D721Med (cell line): ENCODE measurements at regions not wholly inside any gene's neighbourhood (a gene's known extent, or its start where the extent isn't known, plus 50 kb on each side); places are given as distances from the start of the nearest gene placed in this dataset.

ENCODE experiments used
- DNase-seq: peaks from one replicate; pipeline ENCODE4 v3.0.0; 2011; ENCODE audit warnings: low spot score; ENCODE audit not compliant: insufficient read length
- FAIRE-seq: peaks from 2 replicates; lab custom pipeline; 2011; peaks lifted over from hg19 to GRCh38; lab: Jason Lieb, UNC
- CTCF ChIP-seq: IDR thresholded peaks from 2 replicates; pipeline ENCODE4 v1.5.1; 2012; ENCODE audit warnings: mild to moderate bottlenecking, control low read depth; ENCODE audit not compliant: insufficient read depth; ENCODE audit errors: missing control alignments

- DNase-seq: no peak
- TF ChIP-seq CTCF: no peak
- no peak for FAIRE-seq
Observed at GRCh38 chr9:2340046-2340760, 281.4 kb upstream of the VLDLR start.

GRCh38 chr9:2341126-2341525 is 280.5 kb upstream of the VLDLR start:
- no peak for DNase-seq

GRCh38 chr9:2341956-2342355 is 279.6 kb upstream of the VLDLR start:
- TF ChIP-seq CTCF: no peak
- no peak for DNase-seq
- no peak for FAIRE-seq

More at GRCh38 chr9:2341126-2341525, 280.5 kb upstream of the VLDLR start:
- TF ChIP-seq CTCF: no peak
- FAIRE-seq: no peak

GRCh38 chr9:2343756-2344155 is 277.8 kb upstream of the VLDLR start:
- DNase-seq (no peak), FAIRE-seq (no peak)
- TF ChIP-seq CTCF: no peak

- no peak for TF ChIP-seq CTCF
- FAIRE-seq (no peak), DNase-seq (no peak)
Observed at GRCh38 chr9:2344436-2344835, 277.2 kb upstream of the VLDLR start.

GRCh38 chr9:2345013-2345412 is 276.6 kb upstream of the VLDLR start:
- FAIRE-seq: no peak

More at GRCh38 chr9:2345013-2345412, 276.6 kb upstream of the VLDLR start:
- TF ChIP-seq CTCF: no peak
- DNase-seq: no peak
